ENCODE measurements at regions not wholly inside any gene's neighbourhood (a gene's known extent, or its start where the extent isn't known, plus 50 kb on each side); places are given as distances from the start of the nearest gene placed in this dataset.

- Histone ChIP-seq H3K27me3 (no peaks in the 10 kb centered on the region), H3K9me3 (no peaks in the 10 kb centered on the region), H3K4me3 (no peak overlapping the region), H3K4me1 (peaks cover 0 to 8% (median 0%) of the 10 kb centered on the region in 4 donors), H3K27ac (no peak overlapping the region), H3K36me3 (no peaks in the 10 kb centered on the region)
- no peak for DNase-seq
- TF ChIP-seq CTCF (IDR thresholded peaks at IDR 0.05) (no peak), POLR2A (IDR thresholded peaks at IDR 0.05) (no peak)
Observed at GRCh38 chr2:71938659-71939587, 208.7 kb downstream of the CYP26B1 start.

DNA sequence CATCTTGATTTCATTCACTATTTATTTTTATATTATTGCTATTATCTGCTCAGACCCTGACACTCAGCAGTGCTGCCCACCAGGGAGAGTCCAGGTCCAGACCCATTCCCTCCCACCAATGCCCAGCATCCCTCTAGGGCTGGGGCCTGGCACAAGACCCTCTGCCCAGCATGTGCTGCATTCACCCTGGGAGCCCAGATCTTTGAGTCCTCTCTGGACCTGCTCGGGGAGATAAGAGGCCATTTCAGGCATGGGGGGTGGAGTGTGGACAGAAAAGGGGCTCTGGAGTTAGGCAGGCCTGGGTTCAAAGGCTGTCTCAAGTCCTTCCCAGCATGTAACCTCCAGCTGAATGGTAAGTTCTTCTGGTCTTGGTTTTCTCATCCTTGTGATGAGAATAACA is 209.6 kb downstream of the CYP26B1 start:
- Histone ChIP-seq H3K4me3 (no peak overlapping the region), H3K4me1 (peaks cover 0 to 8% (median 0%) of the 10 kb centered on the region in 4 donors), H3K9me3 (no peaks in the 10 kb centered on the region), H3K36me3 (no peaks in the 10 kb centered on the region), H3K27me3 (no peaks in the 10 kb centered on the region), H3K27ac (no peak overlapping the region)
- no peak for TF ChIP-seq CTCF (IDR thresholded peaks at IDR 0.05)
- no peak for TF ChIP-seq POLR2A (IDR thresholded peaks at IDR 0.05)
- no peak for DNase-seq

- no peak for DNase-seq
- H3K27ac ChIP-seq, result no peak overlapping the region
- H3K4me3 ChIP-seq, result no peak overlapping the region
- peaks cover 0 to 8% (median 0%) of the 10 kb centered on the region in 4 donors for H3K4me1 ChIP-seq
- H3K9me3 ChIP-seq, result no peaks in the 10 kb centered on the region
- no peaks in the 10 kb centered on the region for H3K27me3 ChIP-seq
- TF ChIP-seq CTCF (IDR thresholded peaks at IDR 0.05) (no peak), POLR2A (IDR thresholded peaks at IDR 0.05) (no peak)
- no peaks in the 10 kb centered on the region for H3K36me3 ChIP-seq
Observed at GRCh38 chr2:71937396-71937795, 210.3 kb downstream of the CYP26B1 start.

GRCh38 chr2:71936076-71937030 is 211.3 kb downstream of the CYP26B1 start:
- H3K36me3 ChIP-seq, result no peaks in the 10 kb centered on the region
- H3K27me3 ChIP-seq, result no peaks in the 10 kb centered on the region
- TF ChIP-seq CTCF (IDR thresholded peaks at IDR 0.05) (no peak), POLR2A (IDR thresholded peaks at IDR 0.05) (no peak)
- no peaks in the 10 kb centered on the region for H3K9me3 ChIP-seq
- no peak for DNase-seq
- no peak overlapping the region for H3K27ac ChIP-seq
- H3K4me3 ChIP-seq, result no peak overlapping the region
- H3K4me1 ChIP-seq, result peaks cover 0 to 6% (median 0%) of the 10 kb centered on the region in 4 donors

DNA sequence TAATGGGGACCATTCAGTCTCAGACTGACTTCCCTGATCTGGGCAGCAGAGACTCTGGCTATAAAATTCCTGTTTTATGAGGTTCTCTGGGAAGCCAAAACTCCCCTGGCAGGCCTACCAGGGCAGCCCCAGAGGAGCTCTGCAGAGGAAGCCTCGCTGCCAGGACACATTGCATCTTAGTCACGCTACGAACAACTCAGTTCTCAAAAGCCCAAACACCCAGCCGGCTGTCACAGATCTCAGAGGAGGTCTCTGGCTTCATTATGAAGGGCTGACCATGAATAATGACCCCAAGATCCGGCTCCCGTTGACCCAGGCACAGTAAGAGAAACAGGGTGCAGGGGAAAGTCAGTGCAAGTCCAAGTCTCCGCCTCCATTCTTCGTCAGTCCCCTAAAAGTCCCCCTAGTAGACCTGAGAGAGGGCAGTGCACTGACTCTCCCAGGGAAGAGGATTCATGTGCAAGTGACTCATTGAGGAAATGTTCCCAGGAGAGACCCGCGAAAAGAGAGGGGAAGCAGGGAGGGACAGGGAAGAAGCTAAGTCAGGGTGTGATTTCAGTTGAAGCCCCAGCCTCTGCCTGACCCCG is 212.3 kb downstream of the CYP26B1 start:
- Histone ChIP-seq H3K4me1 (peaks cover 0 to 1% (median 0%) of the 10 kb centered on the region in 4 donors), H3K27me3 (no peaks in the 10 kb centered on the region), H3K9me3 (no peaks in the 10 kb centered on the region), H3K36me3 (no peaks in the 10 kb centered on the region), H3K4me3 (no peak overlapping the region), H3K27ac (peak overlapping the region in 1 of 4 donors; percentile 36)
- DNase-seq, result no peak
- TF ChIP-seq CTCF (IDR thresholded peaks at IDR 0.05) (no peak), POLR2A (IDR thresholded peaks at IDR 0.05) (no peak)

Data from Peyer's patch (tissue), 4 donors.